Mammary epithelial cell (primary cell): ENCODE measurements at regions not wholly inside any gene's neighbourhood (a gene's known extent, or its start where the extent isn't known, plus 50 kb on each side); places are given as distances from the start of the nearest gene placed in this dataset.

Source experiments
- EZH2 ChIP-seq: IDR thresholded peaks from 2 replicates; pipeline ENCODE4 v1.6.1; 2012; ENCODE audit warnings: low read length, inconsistent platforms, borderline replicate concordance
- TF ChIP-seq, protein P1 (sequence below), 2 donors: IDR thresholded peaks in 1 of 2; conservative IDR thresholded peaks in 1 of 2; 2 replicates each; pipeline ENCODE4 v1.5.1; 2011 to 2012; ENCODE audit warnings: inconsistent platforms in 2 of 2, low read length in 2 of 2, mild to moderate bottlenecking in 2 of 2, control low read depth in 1 of 2, low read depth in 1 of 2; ENCODE audit not compliant: insufficient read depth in 1 of 2; ENCODE audit errors: extremely low read depth in 1 of 2

DNA sequence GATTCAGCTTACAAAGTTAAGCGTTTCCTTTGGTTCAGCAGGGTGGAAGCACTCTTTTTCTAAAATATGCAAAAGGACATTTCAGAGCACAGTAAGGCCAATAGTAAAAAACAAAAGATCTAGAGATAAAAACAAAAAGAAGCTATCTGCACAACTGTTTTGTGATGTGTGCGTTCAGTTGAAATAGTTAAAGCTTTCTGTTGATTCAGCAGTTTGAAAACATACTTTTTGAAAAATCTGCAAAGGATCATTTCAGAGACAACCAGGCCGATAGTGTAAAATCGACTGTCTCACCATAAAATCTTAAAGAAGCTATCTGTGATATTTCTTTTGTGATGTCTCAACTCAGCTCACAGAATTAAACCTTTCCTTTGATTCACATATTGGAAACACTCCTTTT is 300.0 kb upstream of the ALG10B start:
- TF ChIP-seq, protein P1, sequence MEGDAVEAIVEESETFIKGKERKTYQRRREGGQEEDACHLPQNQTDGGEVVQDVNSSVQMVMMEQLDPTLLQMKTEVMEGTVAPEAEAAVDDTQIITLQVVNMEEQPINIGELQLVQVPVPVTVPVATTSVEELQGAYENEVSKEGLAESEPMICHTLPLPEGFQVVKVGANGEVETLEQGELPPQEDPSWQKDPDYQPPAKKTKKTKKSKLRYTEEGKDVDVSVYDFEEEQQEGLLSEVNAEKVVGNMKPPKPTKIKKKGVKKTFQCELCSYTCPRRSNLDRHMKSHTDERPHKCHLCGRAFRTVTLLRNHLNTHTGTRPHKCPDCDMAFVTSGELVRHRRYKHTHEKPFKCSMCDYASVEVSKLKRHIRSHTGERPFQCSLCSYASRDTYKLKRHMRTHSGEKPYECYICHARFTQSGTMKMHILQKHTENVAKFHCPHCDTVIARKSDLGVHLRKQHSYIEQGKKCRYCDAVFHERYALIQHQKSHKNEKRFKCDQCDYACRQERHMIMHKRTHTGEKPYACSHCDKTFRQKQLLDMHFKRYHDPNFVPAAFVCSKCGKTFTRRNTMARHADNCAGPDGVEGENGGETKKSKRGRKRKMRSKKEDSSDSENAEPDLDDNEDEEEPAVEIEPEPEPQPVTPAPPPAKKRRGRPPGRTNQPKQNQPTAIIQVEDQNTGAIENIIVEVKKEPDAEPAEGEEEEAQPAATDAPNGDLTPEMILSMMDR (conservative IDR thresholded peaks at IDR 0.05 in 1 of 2, IDR thresholded peaks at IDR 0.05 in 1 of 2; ENCODE audit: extremely low read depth in 1 of 2, insufficient read depth in 1 of 2, low read depth in 1 of 2, low read length in 2 of 2) = no peak
- TF ChIP-seq EZH2 = no peak
